ENCODE measurements at regions not wholly inside any gene's neighbourhood (a gene's known extent, or its start where the extent isn't known, plus 50 kb on each side); places are given as distances from the start of the nearest gene placed in this dataset.

DNA sequence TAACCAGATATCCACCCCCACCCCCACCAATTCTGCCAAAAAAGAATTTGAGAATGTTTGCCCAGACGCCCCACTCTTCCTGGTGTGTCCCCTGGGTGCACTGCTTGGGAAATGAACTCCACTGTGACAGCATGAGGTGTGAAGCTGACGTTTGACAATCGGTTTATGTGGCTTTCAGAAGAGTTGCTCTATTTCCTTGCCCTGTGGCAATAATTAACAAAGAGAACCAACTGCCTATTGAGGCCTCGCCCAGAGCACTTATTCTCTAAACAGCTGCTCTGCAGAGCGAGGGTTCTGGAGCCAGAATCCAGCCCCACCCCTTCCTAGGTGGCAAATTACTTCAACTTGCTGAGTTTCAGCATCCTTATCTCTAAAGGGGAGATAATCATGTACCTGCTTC lies 115.8 kb upstream of the SIX3 start:
- intact Hi-C loops (cut with DNase I, micrococcal nuclease), result no loop called here
- CTCF ChIA-PET, result no interaction called here

DNA sequence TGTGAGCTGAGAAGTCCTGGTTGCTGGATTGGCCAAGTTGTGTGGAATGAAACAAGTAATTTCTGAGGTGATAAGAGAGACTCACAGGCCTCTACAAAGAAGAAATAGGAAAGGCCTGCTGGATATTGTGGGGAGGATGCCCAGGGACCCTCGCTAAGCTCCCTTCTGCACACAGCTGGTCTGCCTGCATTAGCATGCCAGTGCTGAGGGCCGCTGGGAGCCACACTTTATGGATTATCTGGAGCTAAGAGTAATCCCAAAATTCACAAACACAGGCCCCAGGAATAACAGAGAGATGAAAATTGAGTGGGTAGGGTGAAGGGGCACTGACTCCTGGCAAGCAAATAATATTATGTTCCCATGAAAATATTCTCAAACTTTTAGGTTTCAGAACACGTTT lies 114.9 kb upstream of the SIX3 start:
- intact Hi-C loops (cut with DNase I, micrococcal nuclease), result no loop called here

More for the DNA sequence above, 115.8 kb upstream of the SIX3 start:
- POLR2A ChIA-PET, result no interaction called here
- Mint-ChIP-seq H3K27me3 (peaks cover 11% of the 10 kb centered on the region), H3K27ac (no peak overlapping the region), H3K4me3 (no peak overlapping the region), H3K4me1 (no peaks in the 10 kb centered on the region), H3K36me3 (ENCODE audit: low read depth) (no peaks in the 10 kb centered on the region), H3K9me3 (ENCODE audit: low read depth) (no peaks in the 10 kb centered on the region)
- DNase-seq (no peak), ATAC-seq (no peak)

GRCh38 chr2:44829771-44830170 lies 111.7 kb upstream of the SIX3 start:
- intact Hi-C loops (cut with DNase I, micrococcal nuclease), result loop anchor here in 1 of 2 experiments (10.0 kb wide), 2 partner anchors 465 to 735 kb away; partner anchors contain the start of genes CAMKMT and PREPL
- ATAC-seq (no peak), DNase-seq (no peak)
- peaks cover 14% of the 10 kb centered on the region for H3K27me3 Mint-ChIP-seq
- H3K4me1 Mint-ChIP-seq, result peaks cover 11% of the 10 kb centered on the region
- H3K27ac Mint-ChIP-seq, result no peak overlapping the region
- H3K4me3 Mint-ChIP-seq, result no peak overlapping the region
- ChIA-PET POLR2A (no interaction called here), CTCF (no interaction called here)
- no peaks in the 10 kb centered on the region for H3K9me3 Mint-ChIP-seq (ENCODE audit: low read depth)
- no peaks in the 10 kb centered on the region for H3K36me3 Mint-ChIP-seq (ENCODE audit: low read depth)

More for the DNA sequence above, 114.9 kb upstream of the SIX3 start:
- ChIA-PET POLR2A (no interaction called here), CTCF (no interaction called here)
- no peak for ATAC-seq
- Mint-ChIP-seq H3K4me1 (no peaks in the 10 kb centered on the region), H3K4me3 (no peak overlapping the region), H3K9me3 (ENCODE audit: low read depth) (no peaks in the 10 kb centered on the region), H3K27me3 (peaks cover 8% of the 10 kb centered on the region), H3K27ac (no peak overlapping the region), H3K36me3 (ENCODE audit: low read depth) (no peaks in the 10 kb centered on the region)
- DNase-seq, result no peak

DNA sequence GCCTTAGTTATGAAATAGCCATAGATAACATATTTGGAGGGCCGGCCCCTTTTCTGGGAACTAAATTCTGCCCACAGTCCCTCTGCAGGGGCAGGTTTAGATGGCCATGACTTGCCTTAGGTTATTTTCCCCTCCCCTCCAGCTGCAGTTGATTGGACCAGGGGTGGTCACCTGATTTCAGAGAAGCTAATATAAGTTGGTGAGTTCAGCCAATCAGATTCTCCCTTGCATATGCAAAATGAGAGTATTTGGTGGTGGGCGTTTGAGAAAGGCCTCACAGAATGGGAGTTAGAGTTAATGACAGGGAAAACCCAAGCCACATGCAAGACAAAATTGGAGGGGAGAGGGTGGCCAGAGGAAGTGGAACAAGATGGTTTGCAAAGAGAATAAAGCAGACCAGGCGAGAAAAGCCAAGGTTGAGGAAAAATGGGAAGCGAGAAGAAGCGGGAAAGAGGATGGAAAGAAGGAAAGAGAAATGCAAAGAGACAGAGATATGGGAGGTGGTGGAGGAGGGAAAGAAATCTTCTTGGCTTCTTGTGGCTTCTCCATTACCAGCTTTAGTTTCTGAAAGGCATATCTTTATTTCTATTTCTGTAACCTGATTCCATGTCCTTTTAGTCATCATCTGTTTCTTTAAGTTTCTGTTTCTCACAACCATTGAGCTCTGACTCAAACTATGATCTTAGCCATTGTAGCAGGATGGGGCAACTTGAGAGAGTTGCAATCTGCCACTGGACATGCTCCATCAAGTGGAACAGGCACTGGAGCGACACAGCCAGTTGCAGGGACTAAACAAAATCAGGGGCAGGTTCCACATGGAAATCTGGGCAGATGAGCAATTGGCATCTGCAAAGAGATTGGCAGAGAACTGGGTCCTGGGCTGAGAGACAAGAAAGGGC lies 108.1 kb upstream of the SIX3 start:
- no peaks in the 10 kb centered on the region for H3K36me3 Mint-ChIP-seq (ENCODE audit: low read depth)
- H3K27me3 Mint-ChIP-seq, result peaks cover 11% of the 10 kb centered on the region
- H3K27ac Mint-ChIP-seq, result peak overlapping the region; percentile 78
- H3K4me1 Mint-ChIP-seq, result peaks cover 31% of the 10 kb centered on the region
- peak; percentile 24 for ATAC-seq
- POLR2A ChIA-PET, result no interaction called here
- intact Hi-C loops (cut with DNase I, micrococcal nuclease), result loop anchor here in 1 of 2 experiments (10.0 kb wide), 2 partner anchors 469 to 731 kb away; partner anchors contain the start of genes CAMKMT and PREPL
- CTCF ChIA-PET, result interaction anchor here (0.7 kb wide), 3 partner anchors 44 to 570 kb away, joined by 3 to 5 read pairs (median 3); no protein-coding TSS in a partner anchor
- peak; percentile 21 for DNase-seq
- H3K4me3 Mint-ChIP-seq, result no peak overlapping the region
- H3K9me3 Mint-ChIP-seq (ENCODE audit: low read depth), result no peaks in the 10 kb centered on the region

- no peak overlapping the region for H3K4me3 Mint-ChIP-seq
- H3K27me3 Mint-ChIP-seq, result peaks cover 8% of the 10 kb centered on the region
- intact Hi-C loops (cut with DNase I, micrococcal nuclease), result loop anchor here in 1 of 2 experiments (10.0 kb wide), 2 partner anchors 470 to 730 kb away; partner anchors contain the start of genes CAMKMT and PREPL
- no peaks in the 10 kb centered on the region for H3K9me3 Mint-ChIP-seq (ENCODE audit: low read depth)
- H3K4me1 Mint-ChIP-seq, result peaks cover 31% of the 10 kb centered on the region
- CTCF ChIA-PET, result no interaction called here
- DNase-seq (no peak), ATAC-seq (no peak)
- H3K36me3 Mint-ChIP-seq (ENCODE audit: low read depth), result no peaks in the 10 kb centered on the region
- peak overlapping the region; percentile 15 for H3K27ac Mint-ChIP-seq
- POLR2A ChIA-PET, result no interaction called here
Measured at GRCh38 chr2:44834656-44835055, 106.8 kb upstream of the SIX3 start.

DNA sequence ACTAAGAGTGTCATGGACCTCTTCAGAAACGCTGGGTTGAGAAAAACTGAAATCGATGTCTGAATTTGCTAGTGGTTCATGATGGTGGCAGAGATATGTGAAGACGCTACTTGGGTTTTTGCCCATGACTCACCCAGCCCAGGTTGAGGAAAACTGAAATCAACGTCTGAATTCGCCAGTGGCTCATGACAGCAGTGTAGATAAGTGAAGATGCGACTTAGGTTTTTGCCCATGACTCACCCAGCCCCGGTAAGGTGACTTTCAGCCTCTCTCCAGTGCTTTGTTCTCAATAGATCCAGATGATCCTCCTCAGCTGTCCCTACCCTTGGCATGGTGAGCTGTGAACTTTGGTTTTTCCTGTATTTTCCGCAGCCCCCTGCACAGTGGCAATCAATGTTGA lies 105.3 kb upstream of the SIX3 start:
- Mint-ChIP-seq H3K4me3 (no peak overlapping the region), H3K27ac (peak overlapping the region; percentile 67), H3K4me1 (peaks cover 31% of the 10 kb centered on the region), H3K36me3 (ENCODE audit: low read depth) (no peaks in the 10 kb centered on the region), H3K27me3 (peaks cover 12% of the 10 kb centered on the region), H3K9me3 (ENCODE audit: low read depth) (no peaks in the 10 kb centered on the region)
- ATAC-seq (peak; percentile 96), DNase-seq (peak; percentile 87)
- ChIA-PET CTCF (interaction anchor here (1.8 kb wide), 1 partner anchor 17 kb away, joined by 4 read pairs; no protein-coding TSS in a partner anchor), POLR2A (no interaction called here)
- intact Hi-C loops (cut with DNase I, micrococcal nuclease), result loop anchor here (1.0 to 10.0 kb wide), 7 partner anchors 58 to 729 kb away; partner anchors contain the start of genes CAMKMT (in 1 of the 2) and PREPL (in 1 of the 2)

DNA sequence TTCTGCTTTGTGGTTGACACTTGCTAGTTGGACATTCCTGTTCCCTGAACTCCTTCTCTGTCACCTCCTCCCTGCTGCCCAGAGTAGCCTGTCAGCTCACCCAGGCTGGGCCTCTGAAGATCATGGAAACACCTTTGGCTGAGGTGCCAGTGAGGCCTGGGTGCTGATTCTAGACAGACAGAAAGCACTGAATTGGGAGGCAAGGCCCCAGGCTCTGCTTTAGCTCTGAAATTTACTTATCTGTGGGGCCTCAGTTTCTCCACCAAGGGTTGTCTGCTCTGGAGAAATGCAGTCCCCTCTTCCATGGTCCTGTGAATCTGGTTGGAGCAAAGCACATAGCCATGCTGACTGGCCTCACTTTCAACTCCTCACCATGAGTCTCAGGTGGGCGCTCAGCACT lies 104.6 kb upstream of the SIX3 start:
- H3K36me3 Mint-ChIP-seq (ENCODE audit: low read depth), result no peaks in the 10 kb centered on the region
- no peak for ATAC-seq
- peaks cover 31% of the 10 kb centered on the region for H3K4me1 Mint-ChIP-seq
- no peak overlapping the region for H3K4me3 Mint-ChIP-seq
- ChIA-PET CTCF (interaction anchor here (0.6 to 1.8 kb wide), 2 partner anchors 16 to 1446 kb away, joined by 3 to 4 read pairs; no protein-coding TSS in a partner anchor), POLR2A (interaction anchor here (0.7 kb wide), 1 partner anchor 12 kb away, joined by 3 read pairs; no protein-coding TSS in a partner anchor)
- intact Hi-C loops (cut with DNase I, micrococcal nuclease), result loop anchor here (1.0 to 10.0 kb wide), 7 partner anchors 57 to 728 kb away; partner anchors contain the start of genes CAMKMT (in 1 of the 2) and PREPL (in 1 of the 2)
- DNase-seq, result no peak
- peak overlapping the region; percentile 2 for H3K27ac Mint-ChIP-seq
- no peaks in the 10 kb centered on the region for H3K9me3 Mint-ChIP-seq (ENCODE audit: low read depth)
- H3K27me3 Mint-ChIP-seq, result peaks cover 11% of the 10 kb centered on the region

GRCh38 chr2:44838116-44838790 lies 103.2 kb upstream of the SIX3 start:
- H3K36me3 Mint-ChIP-seq (ENCODE audit: low read depth), result no peaks in the 10 kb centered on the region
- intact Hi-C loops (cut with DNase I, micrococcal nuclease), result loop anchor here in 1 of 2 experiments (10.0 kb wide), 2 partner anchors 473 to 727 kb away; partner anchors contain the start of genes CAMKMT and PREPL
- no peaks in the 10 kb centered on the region for H3K9me3 Mint-ChIP-seq (ENCODE audit: low read depth)
- ATAC-seq (no peak), DNase-seq (no peak)
- ChIA-PET POLR2A (no interaction called here), CTCF (interaction anchor here (0.7 kb wide), 1 partner anchor 21 kb away, joined by 3 read pairs; no protein-coding TSS in a partner anchor)
- no peak overlapping the region for H3K4me3 Mint-ChIP-seq
- H3K27ac Mint-ChIP-seq, result no peak overlapping the region
- peaks cover 29% of the 10 kb centered on the region for H3K4me1 Mint-ChIP-seq
- H3K27me3 Mint-ChIP-seq, result peaks cover 9% of the 10 kb centered on the region

DNA sequence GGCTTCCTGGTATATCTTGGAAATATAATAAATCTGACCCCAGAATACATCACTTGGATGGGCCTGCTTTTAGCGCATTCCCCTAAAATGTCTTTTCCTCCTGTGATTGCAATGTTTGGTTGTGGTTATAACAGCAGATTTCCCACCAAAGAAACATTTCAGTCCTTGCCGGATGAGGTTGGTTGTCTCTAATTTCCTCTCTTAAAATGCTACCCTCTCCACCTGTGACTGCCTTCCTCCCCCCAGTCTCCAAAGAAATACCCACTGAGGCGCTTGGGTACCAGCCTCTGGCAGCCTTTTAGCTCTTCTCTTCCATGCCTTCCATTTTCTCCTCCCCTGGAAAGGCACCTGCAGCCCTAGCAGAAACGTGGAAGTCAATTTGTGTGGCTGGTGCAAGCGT lies 102.1 kb upstream of the SIX3 start:
- POLR2A ChIA-PET, result no interaction called here
- intact Hi-C loops (cut with DNase I, micrococcal nuclease), result loop anchor here in 1 of 2 experiments (10.0 kb wide), 2 partner anchors 475 to 725 kb away; partner anchors contain the start of genes CAMKMT and PREPL

GRCh38 chr2:44839771-44840502 lies 101.6 kb upstream of the SIX3 start:
- POLR2A ChIA-PET, result no interaction called here
- CTCF ChIA-PET, result interaction anchor here (1.1 kb wide), 1 partner anchor 360 kb away, joined by 3 read pairs; no protein-coding TSS in a partner anchor
- Mint-ChIP-seq H3K9me3 (ENCODE audit: low read depth) (no peaks in the 10 kb centered on the region), H3K27me3 (peaks cover 17% of the 10 kb centered on the region), H3K4me1 (peaks cover 24% of the 10 kb centered on the region), H3K36me3 (ENCODE audit: low read depth) (no peaks in the 10 kb centered on the region), H3K4me3 (no peak overlapping the region), H3K27ac (no peak overlapping the region)
- no peak for DNase-seq
- ATAC-seq, result no peak
- intact Hi-C loops (cut with DNase I, micrococcal nuclease), result loop anchor here in 1 of 2 experiments (10.0 kb wide), 2 partner anchors 475 to 725 kb away; partner anchors contain the start of genes CAMKMT and PREPL

More for the DNA sequence above, 102.1 kb upstream of the SIX3 start:
- peaks cover 12% of the 10 kb centered on the region for H3K27me3 Mint-ChIP-seq
- peaks cover 21% of the 10 kb centered on the region for H3K4me1 Mint-ChIP-seq
- no peak for DNase-seq
- no peak overlapping the region for H3K4me3 Mint-ChIP-seq
- ATAC-seq, result no peak
- H3K9me3 Mint-ChIP-seq (ENCODE audit: low read depth), result no peaks in the 10 kb centered on the region
- H3K27ac Mint-ChIP-seq, result no peak overlapping the region
- H3K36me3 Mint-ChIP-seq (ENCODE audit: low read depth), result no peaks in the 10 kb centered on the region
- CTCF ChIA-PET, result no interaction called here

DNA sequence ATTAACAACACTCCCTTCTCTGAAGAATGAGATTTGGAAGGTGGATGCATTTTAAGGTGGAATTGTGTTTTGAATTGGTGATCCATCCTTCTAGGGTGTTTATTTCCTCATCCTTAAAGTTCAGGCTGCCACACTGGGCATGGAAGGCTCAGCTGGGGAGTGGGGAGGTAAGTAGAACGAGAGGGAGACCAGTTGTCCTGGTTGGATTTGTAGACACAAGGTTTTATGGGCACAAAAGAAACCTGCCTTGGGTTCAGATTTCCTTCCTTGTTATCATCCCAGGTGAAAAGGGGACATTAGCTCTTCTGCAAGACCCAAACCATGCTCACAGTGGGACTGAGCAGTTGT lies 101.0 kb upstream of the SIX3 start:
- Mint-ChIP-seq H3K4me1 (peaks cover 23% of the 10 kb centered on the region), H3K27ac (no peak overlapping the region), H3K9me3 (ENCODE audit: low read depth) (no peaks in the 10 kb centered on the region), H3K36me3 (ENCODE audit: low read depth) (no peaks in the 10 kb centered on the region), H3K27me3 (peaks cover 18% of the 10 kb centered on the region), H3K4me3 (no peak overlapping the region)
- no peak for ATAC-seq
- ChIA-PET CTCF (interaction anchor here (0.6 to 1.1 kb wide), 2 partner anchors 41 to 361 kb away, joined by 3 read pairs; no protein-coding TSS in a partner anchor), POLR2A (no interaction called here)
- DNase-seq, result no peak
- intact Hi-C loops (cut with DNase I, micrococcal nuclease), result no loop called here

Measured in activated CD4-positive, alpha-beta T cell treated with anti-CD3 and anti-CD28 coated beads for 36 hours (primary cell).